SU-DHL-6 (cell line): ENCODE measurements at regions not wholly inside any gene's neighbourhood (a gene's known extent, or its start where the extent isn't known, plus 50 kb on each side); places are given as distances from the start of the nearest gene placed in this dataset.

Experiments used
- H2AFZ ChIP-seq: fragments of 200-600 bp; sonication (generic); 2 replicates; pipeline ENCODE4 v1.6.1; 2014; ENCODE audit warnings: low read depth, mild to moderate bottlenecking, moderate library complexity, mixed read lengths, antibody characterized with exemption, low read length; ENCODE audit not compliant: severe bottlenecking
- H3F3A ChIP-seq: fragments of 200-600 bp; shearing (Covaris generic); 2 replicates; pipeline ENCODE4 v1.6.0; 2016; ENCODE audit warnings: antibody characterized with exemption, mild to moderate bottlenecking; ENCODE audit not compliant: insufficient read depth
- H3K27ac ChIP-seq: fragments of 200-600 bp; sonication (generic); 2 replicates; pipeline ENCODE4 v1.5.1; 2016; ENCODE audit warnings: low read depth, mild to moderate bottlenecking, low read length, moderate library complexity, mixed read lengths
- H3K27me3 ChIP-seq: fragments of 200-600 bp; sonication (generic), shearing (Covaris generic); 2 replicates; pipeline ENCODE4 v1.6.0; 2014; ENCODE audit warnings: mild to moderate bottlenecking, low read length
- H3K36me3 ChIP-seq: fragments of 200-600 bp; sonication (generic); 2 replicates; pipeline ENCODE4 v1.6.1; 2014; ENCODE audit warnings: mild to moderate bottlenecking, low read length, mixed read lengths
- H3K4me2 ChIP-seq: fragments of 300-600, 200-600 bp; shearing (Covaris generic), sonication (generic); 2 replicates; pipeline ENCODE4 v1.6.0; 2014; ENCODE audit warnings: low read length, low read depth, mild to moderate bottlenecking; ENCODE audit not compliant: poor library complexity, severe bottlenecking
- H3K4me3 ChIP-seq: fragments of 200-600 bp; sonication (generic); 2 replicates; pipeline ENCODE4 v1.5.1; 2014; ENCODE audit warnings: antibody characterized with exemption, low read length, mild to moderate bottlenecking, mixed read lengths; ENCODE audit not compliant: insufficient read depth, poor library complexity, severe bottlenecking
- H3K79me2 ChIP-seq: fragments of 200-600 bp; sonication (generic); 2 replicates; pipeline ENCODE4 v1.6.1; 2014; ENCODE audit warnings: mild to moderate bottlenecking, low read length, moderate library complexity; ENCODE audit not compliant: insufficient read depth
- H3K9ac ChIP-seq: fragments of 200-600 bp; sonication (generic); 2 replicates; pipeline ENCODE4 v1.7.0; 2014; ENCODE audit warnings: mild to moderate bottlenecking, low read length
- H3K9me2 ChIP-seq: fragments of 200-600 bp; sonication (generic); replicated peaks from 2 replicates; pipeline ENCODE4 v1.6.1; 2014; ENCODE audit warnings: low read length; ENCODE audit not compliant: insufficient read depth
- H3K9me3 ChIP-seq: fragments of 200-600 bp; sonication (generic); 2 replicates; pipeline ENCODE4 v1.6.1; 2014; ENCODE audit warnings: low read length, mixed read lengths; ENCODE audit not compliant: insufficient read depth
- H4K20me1 ChIP-seq: fragments of 200-600 bp; sonication (generic); 2 replicates; pipeline ENCODE4 v1.6.1; 2014; ENCODE audit warnings: low read depth, mild to moderate bottlenecking, antibody characterized with exemption, low read length, moderate library complexity, mixed read lengths
- CTCF ChIP-seq: fragments of 200-600 bp; sonication (generic); IDR thresholded peaks from one replicate; pipeline ENCODE4 v1.5.1; 2017; ENCODE audit warnings: antibody characterized with exemption, mild to moderate bottlenecking, low read length, moderate library complexity; ENCODE audit not compliant: insufficient read depth, poor library complexity, severe bottlenecking
- EZH2phosphoT487 ChIP-seq: fragments of 200-600 bp; sonication (generic), shearing (Covaris generic); conservative IDR thresholded peaks from 2 replicates; pipeline ENCODE4 v1.6.1; 2018; ENCODE audit warnings: mild to moderate bottlenecking, antibody characterized with exemption, low read length, moderate library complexity, mixed read lengths

- H3K9me3 ChIP-seq = no peaks in the 10 kb centered on the region
- no peak overlapping the region for H3K9ac ChIP-seq
- H3K27me3 ChIP-seq = no peaks in the 10 kb centered on the region
- no peaks in the 10 kb centered on the region for H3K9me2 ChIP-seq
- H3K27ac ChIP-seq = no peak overlapping the region
- no peak overlapping the region for H3K4me3 ChIP-seq
- no peaks in the 10 kb centered on the region for H4K20me1 ChIP-seq
- H3K4me2 ChIP-seq = no peak overlapping the region
- TF ChIP-seq EZH2phosphoT487 (no peak), CTCF (no peak)
- no peaks in the 10 kb centered on the region for H3K36me3 ChIP-seq
- no peaks in the 10 kb centered on the region for H3F3A ChIP-seq
- H3K79me2 ChIP-seq = no peaks in the 10 kb centered on the region
- H2AFZ ChIP-seq = no peak overlapping the region
Measured at GRCh38 chr1:190975827-190976226, 498.2 kb upstream of the BRINP3 start.

- Histone ChIP-seq H3K9me2 (no peaks in the 10 kb centered on the region), H3K9me3 (no peaks in the 10 kb centered on the region), H3K27ac (no peak overlapping the region), H3K27me3 (no peaks in the 10 kb centered on the region), H3K4me2 (no peak overlapping the region), H3K9ac (no peak overlapping the region), H3K36me3 (no peaks in the 10 kb centered on the region), H4K20me1 (no peaks in the 10 kb centered on the region), H3K4me3 (no peak overlapping the region), H3K79me2 (no peaks in the 10 kb centered on the region), H2AFZ (no peak overlapping the region), H3F3A (no peaks in the 10 kb centered on the region)
- no peak for TF ChIP-seq CTCF
- no peak for TF ChIP-seq EZH2phosphoT487
Measured at GRCh38 chr1:191002768-191003167, 525.1 kb upstream of the BRINP3 start.

DNA sequence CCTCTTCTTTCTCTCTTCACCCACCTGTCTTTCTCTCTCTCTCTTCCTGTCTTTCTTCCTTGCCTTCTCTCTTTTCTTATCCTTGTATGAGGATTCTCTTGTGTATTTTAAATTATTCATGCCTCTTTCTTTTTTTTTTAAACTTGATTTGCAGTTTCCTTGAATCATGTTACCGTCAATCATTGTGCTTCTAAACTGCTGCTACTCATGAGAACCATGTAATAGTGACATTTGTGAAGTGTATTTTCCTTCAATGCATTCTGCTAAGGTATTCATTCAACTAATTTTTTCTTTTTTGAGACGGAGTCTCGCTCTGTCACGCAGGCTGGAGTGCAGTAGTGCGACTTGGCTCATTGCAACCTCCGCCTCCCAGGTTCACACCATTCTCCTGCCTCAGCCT is 539.1 kb upstream of the BRINP3 start:
- Histone ChIP-seq H3K9ac (no peak overlapping the region), H3K9me2 (no peaks in the 10 kb centered on the region), H3K36me3 (no peaks in the 10 kb centered on the region), H3F3A (no peaks in the 10 kb centered on the region), H3K4me2 (no peak overlapping the region), H3K9me3 (0 out of 2 replicates have a peak, but pooled peaks cover 4% of the 10 kb centered on the region), H3K79me2 (no peaks in the 10 kb centered on the region), H3K4me3 (no peak overlapping the region), H4K20me1 (no peaks in the 10 kb centered on the region), H2AFZ (no peak overlapping the region), H3K27ac (no peak overlapping the region), H3K27me3 (no peaks in the 10 kb centered on the region)
- TF ChIP-seq EZH2phosphoT487 = no peak
- TF ChIP-seq CTCF = no peak

GRCh38 chr1:191022856-191023255 is 545.2 kb upstream of the BRINP3 start:
- H3K79me2 ChIP-seq = no peaks in the 10 kb centered on the region
- H3K4me2 ChIP-seq = no peak overlapping the region
- no peaks in the 10 kb centered on the region for H3K27me3 ChIP-seq
- no peak overlapping the region for H3K4me3 ChIP-seq
- no peaks in the 10 kb centered on the region for H3K9me2 ChIP-seq
- H2AFZ ChIP-seq = no peak overlapping the region
- TF ChIP-seq EZH2phosphoT487 (no peak), CTCF (no peak)
- no peaks in the 10 kb centered on the region for H3K9me3 ChIP-seq
- H4K20me1 ChIP-seq = no peaks in the 10 kb centered on the region
- no peaks in the 10 kb centered on the region for H3K36me3 ChIP-seq
- H3F3A ChIP-seq = no peaks in the 10 kb centered on the region
- H3K27ac ChIP-seq = no peak overlapping the region
- H3K9ac ChIP-seq = no peak overlapping the region
